OCI-LY1 (cell line): ENCODE measurements at regions not wholly inside any gene's neighbourhood (a gene's known extent, or its start where the extent isn't known, plus 50 kb on each side); places are given as distances from the start of the nearest gene placed in this dataset.

ENCODE experiments used
- H2AFZ ChIP-seq: fragments of 200-600 bp; sonication (generic), shearing (Covaris generic); 2 replicates; pipeline ENCODE4 v1.6.0; 2014; ENCODE audit warnings: antibody characterized with exemption, mild to moderate bottlenecking, low read length
- H3F3A ChIP-seq: fragments of 200-600 bp; sonication (generic), shearing (Covaris generic); 2 replicates; pipeline ENCODE4 v1.6.0; 2014; ENCODE audit warnings: mild to moderate bottlenecking, antibody characterized with exemption, low read length, moderate library complexity; ENCODE audit not compliant: insufficient read depth
- H3K27ac ChIP-seq: fragments of 200-600 bp; sonication (generic); 2 replicates; pipeline ENCODE4 v1.5.1; 2014; ENCODE audit warnings: low read length, mixed run types, mild to moderate bottlenecking, low read depth; ENCODE audit not compliant: poor library complexity, severe bottlenecking
- H3K27me3 ChIP-seq: fragments of 200-600 bp; sonication (generic); 2 replicates; pipeline ENCODE4 v1.6.0; 2014; ENCODE audit warnings: antibody characterized with exemption, mild to moderate bottlenecking, low read length, moderate library complexity; ENCODE audit not compliant: insufficient read depth
- H3K36me3 ChIP-seq: fragments of 200-600 bp; sonication (generic); 2 replicates; pipeline ENCODE4 v1.6.1; 2014; ENCODE audit warnings: mild to moderate bottlenecking, antibody characterized with exemption, low read length, moderate library complexity, mixed read lengths; ENCODE audit not compliant: insufficient read depth
- H3K4me1 ChIP-seq: fragments of 200-600 bp; sonication (generic); 2 replicates; pipeline ENCODE4 v1.5.1; 2014; ENCODE audit warnings: mild to moderate bottlenecking, low read length, moderate library complexity; ENCODE audit not compliant: insufficient read depth, severe bottlenecking
- H3K4me2 ChIP-seq: fragments of 200-600 bp; sonication (generic), shearing (Covaris generic); 2 replicates; pipeline ENCODE4 v1.6.1; 2014; ENCODE audit warnings: low read length
- H3K4me3 ChIP-seq: fragments of 200-600 bp; sonication (generic); 2 replicates; pipeline ENCODE4 v1.5.1; 2014; ENCODE audit warnings: low read length, low read depth, mild to moderate bottlenecking, mixed read lengths; ENCODE audit not compliant: poor library complexity, severe bottlenecking
- H3K79me2 ChIP-seq: fragments of 200-600 bp; shearing (Covaris generic); 2 replicates; pipeline ENCODE4 v1.6.1; 2016; ENCODE audit warnings: mixed run types, low read length, mixed read lengths; ENCODE audit not compliant: insufficient read depth
- H3K9ac ChIP-seq: fragments of 200-600 bp; sonication (generic), shearing (Covaris generic); 2 replicates; pipeline ENCODE4 v1.6.1; 2014; ENCODE audit warnings: mild to moderate bottlenecking, low read length, mixed read lengths
- H3K9me2 ChIP-seq: fragments of 200-600 bp; sonication (generic), shearing (Covaris generic); 2 replicates; pipeline ENCODE4 v1.6.1; 2014; ENCODE audit warnings: low read depth, mild to moderate bottlenecking, low read length, mixed read lengths
- H3K9me3 ChIP-seq: fragments of 200-600 bp; shearing (Covaris generic); 2 replicates; pipeline ENCODE4 v1.6.1; 2014; ENCODE audit warnings: low read length, mixed read lengths
- H4K20me1 ChIP-seq: fragments of 200-600 bp; sonication (generic), shearing (Covaris generic); 2 replicates; pipeline ENCODE4 v1.6.0; 2016; ENCODE audit warnings: mild to moderate bottlenecking, low read length; ENCODE audit not compliant: insufficient read depth
- EZH2 ChIP-seq: fragments of 200-600 bp; sonication (generic), shearing (Covaris generic); IDR thresholded peaks from 2 replicates; pipeline ENCODE4 v1.8.0; 2017; ENCODE audit warnings: borderline replicate concordance, mixed run types, mild to moderate bottlenecking, antibody characterized with exemption, low read length, moderate library complexity, mixed read lengths
- TF ChIP-seq, protein P1 (sequence below): fragments of 200-600 bp; sonication (generic), shearing (Covaris generic); IDR thresholded peaks from 2 replicates; pipeline ENCODE4 v1.5.1; 2017; ENCODE audit warnings: mild to moderate bottlenecking, antibody characterized with exemption, low read length, moderate library complexity, mixed read lengths

- Histone ChIP-seq H3K36me3 (no peaks in the 10 kb centered on the region), H3K4me3 (no peak overlapping the region), H3K9ac (no peak overlapping the region), H3K27me3 (no peaks in the 10 kb centered on the region), H3K4me1 (no peaks in the 10 kb centered on the region), H3K4me2 (no peak overlapping the region), H3K9me2 (no peaks in the 10 kb centered on the region), H3K9me3 (no peaks in the 10 kb centered on the region), H3K27ac (no peak overlapping the region), H3K79me2 (no peaks in the 10 kb centered on the region), H3F3A (no peaks in the 10 kb centered on the region), H2AFZ (no peak overlapping the region), H4K20me1 (no peaks in the 10 kb centered on the region)
- no peak for TF ChIP-seq EZH2
- TF ChIP-seq, protein P1, sequence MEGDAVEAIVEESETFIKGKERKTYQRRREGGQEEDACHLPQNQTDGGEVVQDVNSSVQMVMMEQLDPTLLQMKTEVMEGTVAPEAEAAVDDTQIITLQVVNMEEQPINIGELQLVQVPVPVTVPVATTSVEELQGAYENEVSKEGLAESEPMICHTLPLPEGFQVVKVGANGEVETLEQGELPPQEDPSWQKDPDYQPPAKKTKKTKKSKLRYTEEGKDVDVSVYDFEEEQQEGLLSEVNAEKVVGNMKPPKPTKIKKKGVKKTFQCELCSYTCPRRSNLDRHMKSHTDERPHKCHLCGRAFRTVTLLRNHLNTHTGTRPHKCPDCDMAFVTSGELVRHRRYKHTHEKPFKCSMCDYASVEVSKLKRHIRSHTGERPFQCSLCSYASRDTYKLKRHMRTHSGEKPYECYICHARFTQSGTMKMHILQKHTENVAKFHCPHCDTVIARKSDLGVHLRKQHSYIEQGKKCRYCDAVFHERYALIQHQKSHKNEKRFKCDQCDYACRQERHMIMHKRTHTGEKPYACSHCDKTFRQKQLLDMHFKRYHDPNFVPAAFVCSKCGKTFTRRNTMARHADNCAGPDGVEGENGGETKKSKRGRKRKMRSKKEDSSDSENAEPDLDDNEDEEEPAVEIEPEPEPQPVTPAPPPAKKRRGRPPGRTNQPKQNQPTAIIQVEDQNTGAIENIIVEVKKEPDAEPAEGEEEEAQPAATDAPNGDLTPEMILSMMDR = no peak
These were observed 132.0 kb upstream of the CXCL12 start for GRCh38 chr10:44516891-44517290.

DNA sequence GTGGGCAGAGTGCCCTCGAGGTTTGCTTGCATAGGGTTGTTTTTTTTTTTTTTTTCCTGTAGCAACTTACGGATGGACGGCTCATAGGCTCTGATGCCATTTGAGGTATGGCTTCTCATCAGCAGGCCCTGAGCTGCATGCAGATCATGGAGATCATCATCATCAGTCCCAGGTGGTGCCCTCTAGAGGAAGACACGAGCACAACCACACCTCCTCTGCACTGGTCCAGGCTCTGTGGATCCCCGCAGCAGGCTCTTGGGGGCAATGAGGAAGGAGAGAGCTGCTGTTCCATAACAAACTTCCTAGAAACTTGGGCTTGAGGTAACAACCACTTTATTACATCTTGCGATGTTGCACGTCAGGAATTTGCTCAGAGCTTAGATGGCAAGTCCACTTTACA is 132.7 kb upstream of the CXCL12 start:
- no peak for TF ChIP-seq EZH2
- TF ChIP-seq, protein P1 = peak; percentile 46; the same call in 1 of the 2 replicates
- H4K20me1 ChIP-seq = no peaks in the 10 kb centered on the region

DNA sequence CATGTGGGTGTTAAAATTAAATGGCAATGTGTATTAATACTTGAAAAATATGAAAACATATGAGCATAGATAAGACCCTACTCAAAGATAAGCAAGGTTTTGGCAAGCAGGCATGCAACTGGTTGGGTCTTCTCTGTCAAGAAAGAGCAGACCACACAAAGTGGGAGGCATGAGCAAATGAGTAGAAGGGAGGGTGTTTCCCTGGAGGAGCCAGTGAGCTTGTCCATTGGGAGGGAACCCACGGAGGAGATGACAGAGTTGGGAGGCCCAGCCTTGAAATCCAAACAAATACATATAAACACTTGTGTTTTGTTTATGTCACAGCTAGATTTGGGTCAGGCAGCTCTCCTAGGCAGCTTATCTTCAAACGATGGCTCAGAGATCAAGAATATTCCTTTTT is 134.5 kb upstream of the CXCL12 start:
- Histone ChIP-seq H3K4me3 (no peak overlapping the region), H3K9me3 (no peaks in the 10 kb centered on the region)

More for the DNA sequence above, 132.7 kb upstream of the CXCL12 start:
- Histone ChIP-seq H3F3A (no peaks in the 10 kb centered on the region), H3K9ac (no peak overlapping the region), H2AFZ (no peak overlapping the region), H3K27me3 (no peaks in the 10 kb centered on the region), H3K9me3 (no peaks in the 10 kb centered on the region), H3K27ac (no peak overlapping the region), H3K9me2 (no peaks in the 10 kb centered on the region), H3K36me3 (no peaks in the 10 kb centered on the region), H3K4me2 (no peak overlapping the region), H3K79me2 (no peaks in the 10 kb centered on the region), H3K4me1 (no peaks in the 10 kb centered on the region), H3K4me3 (no peak overlapping the region)

More for the DNA sequence above, 134.5 kb upstream of the CXCL12 start:
- Histone ChIP-seq H3K4me1 (no peaks in the 10 kb centered on the region), H3K9me2 (no peaks in the 10 kb centered on the region), H3K27ac (no peak overlapping the region), H4K20me1 (no peaks in the 10 kb centered on the region), H3K27me3 (no peaks in the 10 kb centered on the region), H3K79me2 (no peaks in the 10 kb centered on the region), H3K36me3 (no peaks in the 10 kb centered on the region), H2AFZ (no peak overlapping the region), H3F3A (no peaks in the 10 kb centered on the region), H3K4me2 (no peak overlapping the region), H3K9ac (no peak overlapping the region)
- TF ChIP-seq EZH2 = no peak
- TF ChIP-seq, protein P1 = no peak
